ENCODE measurements at regions not wholly inside any gene's neighbourhood (a gene's known extent, or its start where the extent isn't known, plus 50 kb on each side); places are given as distances from the start of the nearest gene placed in this dataset.
"Not testable (repeated sequence)": the region's sequence is repeated elsewhere in the genome, so short reads cannot be mapped to it uniquely, and the experiment has no call there.

DNA sequence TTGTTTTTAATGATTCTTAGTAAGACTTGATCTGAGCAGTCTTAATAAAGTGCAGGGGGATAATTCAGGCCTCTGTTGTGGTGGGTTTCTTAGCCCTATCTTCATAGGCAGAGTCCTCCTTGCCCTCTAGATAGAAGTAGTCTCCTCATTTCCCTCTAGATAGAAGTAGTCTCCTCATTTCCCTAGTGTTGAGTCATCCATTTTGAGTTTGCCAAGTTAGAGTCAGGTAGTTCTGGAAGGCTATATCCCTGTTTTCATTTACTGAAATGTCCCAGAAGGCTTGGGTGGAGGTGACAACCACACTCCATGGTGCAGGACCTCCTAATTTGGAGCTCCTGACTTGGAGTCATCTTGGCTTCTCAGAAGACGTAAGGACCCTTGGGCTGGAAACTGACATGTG lies 384.6 kb downstream of the MLLT3 start:
- DNase-seq = no peak

DNA sequence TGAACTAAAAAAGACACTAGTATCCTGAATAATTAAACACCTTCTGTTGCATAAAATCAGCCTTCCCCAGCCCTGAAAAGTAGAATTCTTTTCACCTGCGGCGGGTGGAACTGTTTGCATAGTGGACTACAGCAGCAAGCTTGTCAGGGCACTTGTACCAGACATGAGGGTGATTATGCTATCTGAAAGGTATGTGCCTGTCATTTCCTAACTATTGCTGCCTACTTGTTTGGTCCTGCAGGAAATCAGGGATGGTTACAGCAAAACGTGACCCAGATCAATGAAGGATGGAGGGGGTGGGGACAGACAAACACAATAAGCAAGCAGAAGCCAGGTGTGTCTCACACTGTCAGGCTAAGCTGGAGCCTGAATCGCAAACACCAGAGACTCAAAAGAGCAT lies 385.6 kb downstream of the MLLT3 start:
- DNase-seq = no peak

DNA sequence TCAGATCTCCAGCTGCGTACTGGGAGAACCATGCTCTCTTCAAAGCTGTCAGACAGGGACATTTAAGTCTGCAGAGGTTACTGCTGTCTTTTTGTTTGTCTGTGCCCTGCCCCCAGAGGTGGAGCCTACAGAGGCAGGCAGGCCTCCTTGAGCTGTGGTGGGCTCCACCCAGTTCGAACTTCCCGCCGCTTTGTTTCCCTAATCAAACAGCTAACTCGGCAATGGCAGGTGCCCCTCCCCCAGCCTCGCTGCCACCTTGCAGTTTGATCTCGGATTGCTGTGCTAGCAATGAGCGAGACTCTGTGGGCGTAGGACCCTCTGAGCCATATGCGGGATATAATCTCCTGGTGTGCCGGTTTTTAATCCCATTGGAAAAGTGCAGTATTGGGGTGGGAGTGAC lies 387.1 kb downstream of the MLLT3 start:
- not testable (repeated sequence) for DNase-seq

DNA sequence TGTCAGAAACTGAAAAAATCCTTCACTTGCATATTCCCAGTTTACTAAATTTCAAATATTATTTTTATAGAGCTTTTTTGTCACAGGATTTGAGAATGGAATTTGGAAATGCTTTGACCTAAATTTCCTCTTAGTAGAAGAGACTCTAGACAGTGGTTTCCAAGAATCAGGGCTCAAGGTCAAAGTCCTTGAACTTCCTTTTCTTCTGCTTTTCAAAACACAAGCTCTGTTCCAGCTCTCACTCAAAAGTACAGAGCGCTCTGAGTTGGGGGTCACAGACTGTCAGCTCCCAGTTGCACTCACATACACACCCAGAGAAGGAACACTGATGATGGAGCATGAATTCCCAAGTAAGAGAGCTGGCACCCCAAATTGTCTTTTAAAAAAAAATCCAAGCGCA lies 394.2 kb downstream of the MLLT3 start:
- DNase-seq = no peak

DNA sequence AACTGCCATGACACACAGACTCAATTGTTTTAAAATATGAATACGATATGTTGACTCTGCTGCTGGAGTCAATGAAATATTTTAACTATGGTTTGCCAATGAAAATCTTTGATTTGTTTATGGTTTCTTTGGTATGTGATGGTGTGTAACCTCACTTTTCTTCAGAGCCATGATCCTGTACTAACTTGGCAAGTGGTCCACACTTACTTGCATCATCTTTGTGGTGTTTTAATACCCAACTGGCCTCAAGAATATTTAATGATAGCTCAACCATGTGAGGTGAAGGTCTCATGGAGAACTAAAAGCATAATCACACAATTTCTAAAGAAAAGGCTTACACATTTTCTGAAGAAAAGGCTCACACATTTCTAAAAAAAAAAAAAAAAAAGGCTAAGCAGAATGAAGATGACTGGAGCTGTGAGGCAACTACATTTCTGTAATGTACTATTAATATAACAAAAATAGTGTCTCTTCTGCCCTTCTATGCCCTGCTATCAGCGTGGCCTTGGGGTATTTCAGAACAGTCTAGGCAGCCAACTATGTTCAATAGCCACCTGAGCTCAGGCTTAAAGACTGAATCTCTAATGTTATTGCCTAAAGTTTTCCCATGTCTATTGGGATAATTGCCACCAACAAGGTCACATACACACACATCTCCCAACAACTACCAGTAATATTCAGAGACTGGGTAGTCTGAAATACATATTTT lies 395.0 kb downstream of the MLLT3 start:
- no peak for DNase-seq

DNA sequence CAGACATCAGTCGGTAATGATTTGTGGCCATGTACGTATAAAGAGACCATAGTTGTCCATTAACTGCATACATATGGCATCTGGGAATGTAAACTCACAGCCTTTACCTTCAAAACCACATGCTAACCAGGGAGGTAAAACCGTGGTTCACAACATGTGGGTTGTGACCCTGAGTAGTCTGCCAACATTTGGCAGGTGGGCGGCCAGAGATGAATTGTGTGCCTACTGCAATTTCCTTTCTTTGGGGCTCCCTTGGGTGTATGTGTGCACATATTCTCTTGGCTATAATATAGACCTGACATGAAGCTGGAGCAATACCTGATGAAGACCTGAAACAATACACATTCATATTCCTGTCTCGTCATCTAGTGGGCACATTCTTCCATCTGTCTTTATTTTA lies 396.0 kb downstream of the MLLT3 start:
- no peak for DNase-seq

DNA sequence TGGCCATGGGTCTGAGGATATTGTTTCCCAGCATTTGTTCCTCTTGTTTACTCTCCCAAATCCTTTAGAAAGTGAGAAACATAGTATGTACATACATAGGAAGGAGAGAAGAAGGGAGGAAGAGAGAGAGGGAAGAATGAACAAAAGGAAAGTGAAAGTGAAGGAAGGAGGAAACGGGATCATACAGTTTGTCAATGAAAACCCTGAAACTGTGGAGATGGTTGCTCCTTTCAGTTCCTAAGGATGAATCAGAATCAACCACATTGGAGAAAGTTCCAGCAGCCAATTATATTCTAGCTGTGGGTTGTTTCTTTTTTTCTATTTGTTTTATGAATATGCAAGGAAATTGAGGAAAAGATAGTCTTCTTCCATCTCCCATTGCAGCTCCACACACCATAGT lies 396.5 kb downstream of the MLLT3 start:
- no peak for DNase-seq

DNA sequence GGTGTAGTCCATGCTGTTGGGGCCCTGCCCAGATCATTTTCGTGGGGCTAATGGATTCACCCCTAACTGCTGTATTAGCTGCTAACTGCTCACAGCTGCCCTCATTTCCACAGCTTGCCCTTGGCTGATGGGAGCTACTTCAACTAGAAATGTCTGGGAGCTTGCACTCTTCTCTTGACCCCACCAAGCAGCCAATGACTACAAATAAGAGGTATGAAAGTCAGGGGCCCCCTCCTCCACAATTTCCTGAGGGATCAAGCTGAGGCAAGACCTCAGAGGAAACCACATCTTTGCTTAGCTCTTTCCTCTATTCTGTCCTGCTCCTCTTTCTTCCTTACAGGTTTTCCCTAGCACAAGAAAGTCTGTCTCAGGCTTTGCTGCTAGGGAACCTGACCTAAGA lies 397.5 kb downstream of the MLLT3 start:
- no peak for DNase-seq

DNA sequence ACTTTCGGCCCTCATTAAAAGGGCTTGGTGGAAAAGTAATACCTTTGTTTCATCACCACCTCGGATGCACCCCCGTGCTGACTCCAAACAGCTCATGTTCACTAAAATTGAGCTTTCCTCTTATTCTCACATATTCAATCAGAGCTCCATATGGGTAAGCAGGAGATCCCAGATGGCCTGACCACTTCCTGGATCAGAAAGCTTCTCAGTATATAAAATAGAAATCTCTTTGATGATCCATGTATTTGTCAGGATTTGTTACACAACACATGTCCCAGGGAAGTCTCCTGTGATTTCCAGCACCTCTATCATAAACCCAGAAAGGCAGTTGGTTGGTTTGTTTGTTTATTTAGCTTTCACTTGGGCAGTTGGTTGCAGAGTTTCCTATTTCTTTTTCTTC lies 402.0 kb downstream of the MLLT3 start:
- DNase-seq = no peak

DNA sequence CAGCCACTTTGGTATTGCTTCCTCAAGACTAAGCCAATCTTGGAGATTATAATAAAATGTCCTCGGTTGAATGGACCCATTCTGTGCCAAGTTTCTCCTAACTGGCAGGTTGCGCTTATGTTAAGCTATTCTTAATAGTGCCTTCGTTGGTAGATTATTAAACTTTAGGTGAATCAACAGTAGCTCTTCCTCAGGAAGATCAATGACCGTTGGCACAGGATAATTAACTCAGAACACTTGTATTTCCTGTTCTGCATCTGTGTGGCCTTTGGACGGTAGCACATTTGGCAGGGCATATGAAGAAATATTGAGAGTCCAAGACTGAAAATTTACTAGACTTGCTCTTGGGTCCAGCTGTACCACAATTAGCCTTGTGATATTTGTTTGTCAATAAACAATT lies 402.9 kb downstream of the MLLT3 start:
- DNase-seq = no peak

DNA sequence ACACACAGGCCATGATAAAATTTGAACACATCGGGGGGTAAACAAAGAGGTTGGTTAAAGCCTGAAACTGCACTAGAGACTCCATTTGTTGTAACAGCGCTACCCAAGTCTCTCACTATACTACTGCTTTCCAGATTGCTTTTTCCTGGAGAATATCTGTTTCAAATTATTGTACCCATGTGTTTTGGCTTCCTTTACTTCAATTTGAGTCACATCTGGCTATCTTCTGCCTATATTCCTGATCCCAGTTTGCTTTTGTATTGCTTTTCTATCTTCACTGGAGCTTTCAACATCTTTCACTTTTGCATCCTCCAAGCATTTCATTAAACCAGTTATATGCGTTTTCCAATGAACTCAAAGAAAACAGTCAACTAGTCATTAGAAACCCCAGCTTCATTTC lies 404.7 kb downstream of the MLLT3 start:
- DNase-seq = no peak

DNA sequence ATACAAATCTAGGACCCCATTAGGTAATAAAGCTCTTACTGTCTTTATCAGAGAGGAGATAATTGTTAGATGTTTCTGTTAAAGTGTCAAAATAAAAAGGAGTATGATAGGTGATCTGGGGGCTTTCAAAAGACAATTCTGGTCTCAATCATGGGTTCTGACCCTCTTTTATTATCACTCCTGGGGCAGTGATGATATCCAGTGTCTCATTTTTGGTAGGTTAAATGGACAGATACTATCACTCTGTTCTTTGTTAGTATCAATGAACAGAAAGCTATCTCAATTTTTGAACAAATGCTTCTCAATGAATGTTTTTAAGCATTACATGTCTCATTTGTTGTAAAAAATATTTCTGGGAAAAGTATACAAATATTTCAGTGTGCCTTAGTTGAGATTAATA lies 405.9 kb downstream of the MLLT3 start:
- no peak for DNase-seq

DNA sequence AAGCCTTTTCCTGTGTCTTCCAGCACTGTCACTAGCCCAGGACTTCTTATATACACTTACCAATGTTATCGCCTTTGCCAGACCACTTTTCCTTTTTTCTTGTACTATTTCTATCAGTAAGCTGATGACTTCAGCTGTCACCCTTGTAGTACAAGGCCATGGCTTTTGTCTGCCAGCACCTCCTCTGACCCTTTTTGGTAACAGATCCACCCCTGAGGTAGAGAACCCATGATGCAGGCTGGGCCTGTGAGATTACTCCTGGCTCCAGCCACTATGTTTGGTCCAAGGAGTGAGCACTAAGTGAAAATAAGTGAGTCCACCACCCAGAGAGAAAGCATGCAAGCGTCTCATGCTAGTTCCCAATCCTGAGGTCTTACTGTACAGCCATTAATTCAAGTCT lies 406.7 kb downstream of the MLLT3 start:
- DNase-seq = no peak

DNA sequence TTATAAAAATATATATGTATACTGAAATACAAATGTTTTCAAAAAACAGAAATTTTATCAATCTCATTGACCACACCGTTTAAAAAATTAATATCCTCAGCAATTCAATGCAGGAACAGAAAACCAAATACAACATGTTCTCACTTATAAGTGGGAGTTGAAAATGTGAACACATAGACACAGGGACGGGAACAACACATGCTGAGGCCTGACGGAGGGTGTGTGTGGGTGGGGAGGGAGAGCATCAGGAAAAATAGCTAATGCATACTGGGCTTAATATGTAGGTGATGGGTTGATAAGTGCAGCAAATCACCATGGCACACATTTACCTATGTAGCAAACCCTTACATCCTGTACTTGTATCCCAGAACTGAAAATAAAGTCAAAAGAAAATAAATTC lies 409.5 kb downstream of the MLLT3 start:
- DNase-seq = no peak

DNA sequence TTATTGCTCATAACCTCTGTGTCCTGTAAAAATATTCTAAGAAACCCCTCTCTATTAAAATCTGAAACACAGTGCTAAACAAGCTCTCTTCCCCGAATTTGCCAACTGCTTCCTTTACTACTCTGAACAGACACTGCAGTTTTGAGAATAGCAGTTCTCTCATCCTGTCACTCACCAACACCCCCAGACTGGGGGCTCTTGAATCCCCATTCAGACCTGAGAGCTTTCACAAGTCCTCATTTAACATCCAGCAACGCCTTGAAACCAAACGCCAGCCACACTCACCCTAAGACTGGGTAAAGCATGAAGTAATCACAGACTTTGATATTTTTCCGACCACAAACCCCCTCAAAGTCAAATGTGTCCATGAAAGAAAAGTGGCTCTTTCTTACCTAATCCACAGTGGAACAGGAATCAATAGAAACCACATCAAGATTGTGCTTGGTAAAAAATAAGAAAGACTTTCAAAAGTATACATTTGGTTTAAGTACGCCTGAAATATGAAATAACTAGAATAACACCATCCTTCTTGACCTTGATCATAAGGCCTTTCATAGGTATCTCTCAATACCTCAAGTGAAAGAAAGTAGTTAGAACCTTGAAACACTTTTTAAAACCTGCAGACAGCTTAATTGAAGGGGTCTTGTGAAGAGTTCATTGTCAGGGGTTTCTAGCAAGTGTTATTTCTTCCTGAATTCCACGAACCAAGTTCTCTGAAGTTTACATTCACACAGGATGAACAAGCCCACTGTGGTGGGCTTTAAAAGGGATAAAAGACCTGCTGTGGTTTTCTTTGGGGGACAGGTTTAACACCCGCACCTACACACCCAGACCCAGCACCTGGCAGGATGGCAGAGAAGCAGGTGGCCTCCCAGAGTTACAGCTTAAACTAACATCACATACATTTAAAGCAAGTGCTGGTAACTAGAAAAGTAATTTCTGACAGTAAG lies 412.6 kb downstream of the MLLT3 start:
- DNase-seq = no peak

DNA sequence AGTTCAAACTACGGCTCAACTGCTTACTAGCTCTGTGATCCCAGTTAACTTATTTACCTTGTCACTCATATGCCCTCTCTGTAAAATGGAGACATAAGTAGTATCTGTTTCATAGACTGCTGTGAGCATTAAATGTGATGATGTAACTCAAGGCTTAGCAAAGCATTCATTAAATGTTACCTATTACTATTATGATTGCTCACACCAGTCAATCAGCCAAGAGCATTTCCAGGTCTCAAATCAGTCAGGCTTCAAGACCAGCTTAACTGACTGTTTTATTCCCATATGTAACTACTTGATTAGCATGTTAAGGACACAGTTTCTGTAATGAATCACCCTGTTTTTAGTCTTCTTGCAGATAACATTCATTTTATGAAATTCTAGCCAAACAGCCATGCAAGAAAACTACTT lies 413.3 kb downstream of the MLLT3 start:
- DNase-seq = no peak

DNA sequence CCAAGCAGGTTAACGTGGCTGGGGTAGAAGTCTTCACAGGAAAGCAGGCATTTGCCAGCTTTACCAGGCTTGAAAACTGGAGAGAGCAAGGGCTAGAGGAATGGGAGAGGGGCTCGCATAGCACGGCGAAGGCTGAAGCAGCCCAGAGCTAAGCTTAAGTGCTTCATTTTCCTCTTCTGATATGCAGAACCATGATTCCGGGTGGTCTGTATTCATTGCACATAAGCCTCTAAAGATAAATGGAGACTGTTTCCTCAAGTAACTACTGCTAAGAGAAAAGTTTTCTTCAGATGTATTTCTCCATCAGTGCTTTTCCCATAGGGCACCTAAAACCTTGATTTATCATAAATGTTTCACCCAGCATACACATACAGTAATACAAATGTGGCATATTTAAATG lies 414.1 kb downstream of the MLLT3 start:
- no peak for DNase-seq

DNA sequence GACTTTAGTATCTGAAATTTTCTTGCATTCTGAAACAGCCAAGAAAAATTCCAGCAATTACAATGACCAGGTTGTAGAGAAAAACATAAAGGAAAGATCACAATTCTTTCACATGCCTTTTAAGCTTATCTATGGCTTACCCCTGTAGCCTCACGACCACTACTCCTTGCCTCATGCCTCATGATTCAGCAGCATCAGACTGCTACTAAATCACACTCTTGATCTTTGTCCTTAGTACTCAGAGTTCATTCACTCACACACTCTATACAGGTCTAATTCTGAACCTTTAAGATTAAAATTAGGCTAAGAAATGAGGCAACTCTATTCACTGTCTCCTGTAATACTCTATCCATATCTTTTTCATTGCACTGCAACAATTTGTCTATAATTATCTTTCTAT lies 415.1 kb downstream of the MLLT3 start:
- DNase-seq = no peak

DNA sequence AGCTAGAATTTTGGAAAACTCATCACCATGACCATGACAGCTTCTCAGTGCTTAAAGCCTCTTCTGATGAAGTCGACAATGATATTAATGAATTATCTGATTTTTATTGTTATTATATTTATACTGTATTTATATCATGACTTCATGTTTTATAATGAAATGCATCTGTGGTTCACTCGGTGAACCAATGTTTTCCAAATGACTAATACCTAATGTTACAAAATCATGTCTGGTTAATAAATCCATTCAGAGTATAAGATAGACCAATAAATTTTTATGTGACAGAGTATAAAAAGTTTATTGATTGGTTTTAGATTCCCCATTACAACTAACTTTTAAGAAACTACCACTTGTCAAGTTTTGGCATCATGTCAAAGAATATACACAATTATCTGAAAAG lies 416.5 kb downstream of the MLLT3 start:
- no peak for DNase-seq

DNA sequence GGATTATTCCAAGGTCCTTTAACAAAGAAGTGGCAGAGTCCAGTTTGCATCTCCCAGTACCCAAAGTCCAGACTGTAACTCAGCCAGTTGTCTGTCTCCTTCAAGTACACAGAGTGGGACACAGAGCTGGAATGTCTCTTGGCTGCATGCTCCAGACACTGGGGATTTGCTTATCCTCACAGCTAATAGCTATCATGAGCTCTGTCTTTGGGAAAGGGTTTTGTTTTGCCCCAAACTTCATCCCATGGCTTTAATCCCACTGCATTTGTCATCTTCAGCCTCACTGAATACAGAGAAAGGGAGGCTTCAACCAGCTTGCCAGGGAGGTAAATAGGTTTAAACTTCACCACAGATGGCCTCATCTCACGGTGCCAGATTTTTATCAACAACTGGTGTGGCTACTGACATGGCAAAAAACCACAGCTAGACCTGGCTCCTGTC lies 412.2 kb upstream of the SLC24A2 start:
- peak; percentile 94 to 97 for DNase-seq

DNA sequence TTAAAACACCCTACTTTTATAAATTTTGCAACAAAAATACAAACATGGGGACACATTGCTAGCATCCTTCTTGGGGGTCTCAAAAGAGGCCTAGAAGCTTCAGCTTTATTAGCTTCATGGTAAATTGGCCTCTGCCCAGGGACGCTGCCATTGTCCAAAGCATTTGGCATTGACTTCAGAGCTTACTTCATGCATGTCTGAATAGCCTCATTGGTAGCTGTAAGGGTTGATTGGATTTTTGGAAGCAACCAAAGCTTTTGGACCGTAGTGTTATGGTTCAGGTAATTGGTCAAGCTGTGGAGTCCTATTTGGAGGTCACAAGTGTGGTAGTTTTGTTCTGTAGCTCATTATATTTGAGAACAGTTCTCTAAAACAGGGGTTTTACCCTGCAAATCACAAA lies 411.7 kb upstream of the SLC24A2 start:
- DNase-seq = peak; percentile 78 to 82

DNA sequence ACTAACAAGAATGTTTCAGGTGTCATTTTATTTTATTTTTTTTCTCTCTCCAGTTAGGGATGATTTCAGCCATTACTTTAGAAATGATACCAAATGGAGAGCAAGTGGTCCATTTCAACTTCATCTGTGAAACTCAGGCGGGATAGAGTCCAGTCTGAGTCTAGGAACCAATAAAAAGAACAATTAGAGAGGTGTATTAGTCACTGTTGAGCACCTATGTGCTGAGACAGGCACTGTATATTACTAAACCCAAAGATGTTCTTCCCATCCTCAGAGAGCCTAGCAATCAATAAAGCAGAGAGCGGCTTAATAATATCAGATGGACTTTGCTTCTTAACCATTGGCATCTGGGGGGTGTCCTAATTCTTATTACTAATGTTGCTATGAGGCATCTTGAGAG lies 410.3 kb upstream of the SLC24A2 start:
- DNase-seq = no peak

DNA sequence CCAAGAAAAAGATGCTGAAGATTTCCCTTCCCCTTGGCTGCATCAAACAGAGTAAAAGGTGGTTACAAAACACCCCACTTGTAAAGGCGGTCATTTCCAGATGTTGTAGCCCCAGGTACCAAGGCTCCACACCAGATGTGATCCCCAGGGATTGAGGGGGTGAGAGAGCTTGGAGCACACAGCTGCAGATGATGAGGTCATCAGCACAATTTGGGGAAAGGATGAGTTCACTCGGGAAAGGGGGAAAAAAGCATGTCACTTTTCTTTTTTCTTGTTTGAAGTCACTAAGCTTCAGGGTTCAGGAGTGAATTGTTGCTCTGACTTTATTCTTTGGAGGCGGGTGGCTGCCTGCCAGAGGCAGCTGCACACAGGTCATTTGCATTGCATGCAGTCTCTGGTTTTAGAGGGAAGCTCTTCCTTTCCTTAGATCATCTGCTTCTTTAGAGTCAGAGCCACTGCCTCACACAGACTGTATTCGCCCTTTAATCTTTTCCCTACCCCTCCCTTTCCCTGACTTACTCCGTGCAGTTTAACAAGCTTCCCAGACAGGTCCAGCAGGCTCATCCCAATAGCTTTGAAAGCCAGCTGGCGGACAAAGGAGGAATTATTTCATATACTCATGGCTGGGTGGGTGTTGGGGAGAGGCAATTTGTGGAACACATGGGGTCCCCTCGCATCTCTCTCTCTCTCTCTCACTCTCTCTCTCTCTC lies 409.3 kb upstream of the SLC24A2 start:
- peak in 1 of 2 experiments; percentile 30 for DNase-seq
